ENCODE measurements at regions not wholly inside any gene's neighbourhood (a gene's known extent, or its start where the extent isn't known, plus 50 kb on each side); places are given as distances from the start of the nearest gene placed in this dataset.

DNA sequence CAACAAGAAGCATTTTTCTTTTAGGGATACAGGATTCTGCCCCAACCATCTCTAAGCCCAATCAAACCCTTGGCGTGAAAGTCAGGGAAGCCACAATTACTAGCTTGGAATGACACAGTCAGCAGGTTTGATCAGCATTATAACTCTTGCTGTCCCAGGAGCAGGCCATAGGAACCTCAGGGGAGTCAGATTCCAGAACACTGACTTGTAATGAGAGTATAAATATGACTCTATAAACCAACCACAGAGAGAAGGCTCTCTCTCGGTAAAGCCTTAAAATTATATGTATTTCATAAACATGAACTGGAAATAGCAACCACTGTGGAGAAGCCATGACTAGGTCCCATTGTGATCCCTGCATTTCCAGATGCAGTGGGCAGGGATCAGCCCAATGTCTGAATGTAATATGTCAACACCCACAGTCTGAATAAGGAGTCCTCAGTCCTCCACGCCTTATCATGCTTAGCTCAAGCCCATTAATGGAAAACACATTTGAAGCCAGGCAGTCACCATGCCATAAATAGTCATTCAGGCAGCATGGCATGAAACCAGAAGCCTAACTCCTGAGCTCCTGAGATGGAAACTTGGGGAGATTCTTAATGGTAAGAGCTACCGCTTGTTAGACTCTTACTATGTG lies 99.1 kb upstream of the MTNR1B start:
- no peaks in the 10 kb centered on the region for H4K20me1 ChIP-seq (ENCODE audit: low read depth, low read length)
- H3K4me3 ChIP-seq (ENCODE audit: insufficient read depth, low read length, poor library complexity, severe bottlenecking): no peak overlapping the region
- no peak overlapping the region for H3K9ac ChIP-seq (ENCODE audit: low read length)
- H3F3A ChIP-seq (ENCODE audit: insufficient read depth): no peaks in the 10 kb centered on the region
- H3K27me3 ChIP-seq (ENCODE audit: low read length): no peaks in the 10 kb centered on the region
- no peaks in the 10 kb centered on the region for H3K79me2 ChIP-seq (ENCODE audit: insufficient read depth, low read length)
- H3K27ac ChIP-seq (ENCODE audit: low read depth, low read length): no peak overlapping the region
- no peak overlapping the region for H3K4me2 ChIP-seq (ENCODE audit: low read depth, low read length, poor library complexity, severe bottlenecking)
- TF ChIP-seq, protein P1, sequence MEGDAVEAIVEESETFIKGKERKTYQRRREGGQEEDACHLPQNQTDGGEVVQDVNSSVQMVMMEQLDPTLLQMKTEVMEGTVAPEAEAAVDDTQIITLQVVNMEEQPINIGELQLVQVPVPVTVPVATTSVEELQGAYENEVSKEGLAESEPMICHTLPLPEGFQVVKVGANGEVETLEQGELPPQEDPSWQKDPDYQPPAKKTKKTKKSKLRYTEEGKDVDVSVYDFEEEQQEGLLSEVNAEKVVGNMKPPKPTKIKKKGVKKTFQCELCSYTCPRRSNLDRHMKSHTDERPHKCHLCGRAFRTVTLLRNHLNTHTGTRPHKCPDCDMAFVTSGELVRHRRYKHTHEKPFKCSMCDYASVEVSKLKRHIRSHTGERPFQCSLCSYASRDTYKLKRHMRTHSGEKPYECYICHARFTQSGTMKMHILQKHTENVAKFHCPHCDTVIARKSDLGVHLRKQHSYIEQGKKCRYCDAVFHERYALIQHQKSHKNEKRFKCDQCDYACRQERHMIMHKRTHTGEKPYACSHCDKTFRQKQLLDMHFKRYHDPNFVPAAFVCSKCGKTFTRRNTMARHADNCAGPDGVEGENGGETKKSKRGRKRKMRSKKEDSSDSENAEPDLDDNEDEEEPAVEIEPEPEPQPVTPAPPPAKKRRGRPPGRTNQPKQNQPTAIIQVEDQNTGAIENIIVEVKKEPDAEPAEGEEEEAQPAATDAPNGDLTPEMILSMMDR (IDR thresholded peaks at IDR 0.05; ENCODE audit: insufficient read depth, low read length, poor library complexity, severe bottlenecking): no peak
- no peak for TF ChIP-seq EZH2phosphoT487 (conservative IDR thresholded peaks at IDR 0.05; ENCODE audit: low read length)
- H3K9me2 ChIP-seq (replicated peaks; ENCODE audit: insufficient read depth, low read length): no peaks in the 10 kb centered on the region
- no peak overlapping the region for H2AFZ ChIP-seq (ENCODE audit: low read depth, low read length, severe bottlenecking)
- no peaks in the 10 kb centered on the region for H3K36me3 ChIP-seq (ENCODE audit: low read length)
- H3K9me3 ChIP-seq (ENCODE audit: insufficient read depth, low read length): no peaks in the 10 kb centered on the region

DNA sequence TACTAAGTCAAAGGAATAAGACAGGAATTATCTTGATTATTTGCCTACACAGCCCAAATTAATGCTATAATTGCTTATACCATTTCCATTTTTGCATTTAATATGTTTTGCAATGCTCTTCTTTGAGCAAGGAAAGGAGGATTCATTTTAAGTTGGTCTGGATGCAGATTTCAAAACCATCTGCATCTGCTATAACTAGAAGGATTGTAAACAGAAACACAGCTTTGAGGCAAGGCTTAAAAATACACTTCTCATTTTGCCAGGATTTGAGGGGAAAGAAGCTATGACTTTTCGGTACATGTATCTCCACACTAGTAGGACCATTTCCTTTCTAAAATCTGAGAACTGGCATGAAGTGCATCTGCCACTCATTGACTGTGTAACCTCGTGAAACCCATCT lies 95.9 kb upstream of the MTNR1B start:
- no peaks in the 10 kb centered on the region for H3K36me3 ChIP-seq (ENCODE audit: low read length)
- H4K20me1 ChIP-seq (ENCODE audit: low read depth, low read length): no peaks in the 10 kb centered on the region
- H3K27me3 ChIP-seq (ENCODE audit: low read length): no peaks in the 10 kb centered on the region
- no peaks in the 10 kb centered on the region for H3K9me2 ChIP-seq (replicated peaks; ENCODE audit: insufficient read depth, low read length)
- H3K4me3 ChIP-seq (ENCODE audit: insufficient read depth, low read length, poor library complexity, severe bottlenecking): no peak overlapping the region
- H3K79me2 ChIP-seq (ENCODE audit: insufficient read depth, low read length): no peaks in the 10 kb centered on the region
- no peaks in the 10 kb centered on the region for H3K9me3 ChIP-seq (ENCODE audit: insufficient read depth, low read length)
- TF ChIP-seq, protein P1 (IDR thresholded peaks at IDR 0.05; ENCODE audit: insufficient read depth, low read length, poor library complexity, severe bottlenecking): no peak
- TF ChIP-seq EZH2phosphoT487 (conservative IDR thresholded peaks at IDR 0.05; ENCODE audit: low read length): no peak
- no peak overlapping the region for H3K9ac ChIP-seq (ENCODE audit: low read length)
- H3K4me2 ChIP-seq (ENCODE audit: low read depth, low read length, poor library complexity, severe bottlenecking): no peak overlapping the region
- no peaks in the 10 kb centered on the region for H3F3A ChIP-seq (ENCODE audit: insufficient read depth)
- no peak overlapping the region for H3K27ac ChIP-seq (ENCODE audit: low read depth, low read length)
- H2AFZ ChIP-seq (ENCODE audit: low read depth, low read length, severe bottlenecking): no peak overlapping the region

DNA sequence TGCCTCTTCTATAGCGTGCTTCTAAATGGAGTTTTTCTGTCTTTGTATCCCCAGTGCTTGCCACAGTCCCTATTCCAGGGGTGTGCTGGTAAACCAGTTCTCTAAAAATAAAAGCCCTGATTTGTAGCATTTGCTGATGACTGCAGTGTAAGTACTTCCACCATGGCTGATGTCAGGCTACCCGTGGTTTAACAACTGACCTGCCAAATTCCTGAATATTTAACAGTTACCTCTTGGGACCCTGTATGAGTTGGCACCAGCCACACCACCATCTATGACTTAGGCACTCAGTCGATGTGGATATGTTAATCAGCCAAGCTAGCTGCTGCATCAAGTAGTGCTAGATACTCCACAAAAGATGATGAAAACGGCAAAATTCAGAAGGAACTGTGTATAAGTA lies 94.0 kb upstream of the MTNR1B start:
- Histone ChIP-seq H3K79me2 (ENCODE audit: insufficient read depth, low read length) (no peaks in the 10 kb centered on the region), H4K20me1 (ENCODE audit: low read depth, low read length) (no peaks in the 10 kb centered on the region), H3K9ac (ENCODE audit: low read length) (no peak overlapping the region), H3F3A (ENCODE audit: insufficient read depth) (no peaks in the 10 kb centered on the region), H3K36me3 (ENCODE audit: low read length) (no peaks in the 10 kb centered on the region), H3K27ac (ENCODE audit: low read depth, low read length) (no peak overlapping the region), H3K27me3 (ENCODE audit: low read length) (no peaks in the 10 kb centered on the region), H3K9me3 (ENCODE audit: insufficient read depth, low read length) (no peaks in the 10 kb centered on the region), H2AFZ (ENCODE audit: low read depth, low read length, severe bottlenecking) (no peak overlapping the region), H3K4me3 (ENCODE audit: insufficient read depth, low read length, poor library complexity, severe bottlenecking) (no peak overlapping the region), H3K9me2 (replicated peaks; ENCODE audit: insufficient read depth, low read length) (no peaks in the 10 kb centered on the region), H3K4me2 (ENCODE audit: low read depth, low read length, poor library complexity, severe bottlenecking) (no peak overlapping the region)
- TF ChIP-seq, protein P1 (IDR thresholded peaks at IDR 0.05; ENCODE audit: insufficient read depth, low read length, poor library complexity, severe bottlenecking): no peak

Measured in SU-DHL-6 (cell line).